ENCODE measurements at regions not wholly inside any gene's neighbourhood (a gene's known extent, or its start where the extent isn't known, plus 50 kb on each side); places are given as distances from the start of the nearest gene placed in this dataset.

DNA sequence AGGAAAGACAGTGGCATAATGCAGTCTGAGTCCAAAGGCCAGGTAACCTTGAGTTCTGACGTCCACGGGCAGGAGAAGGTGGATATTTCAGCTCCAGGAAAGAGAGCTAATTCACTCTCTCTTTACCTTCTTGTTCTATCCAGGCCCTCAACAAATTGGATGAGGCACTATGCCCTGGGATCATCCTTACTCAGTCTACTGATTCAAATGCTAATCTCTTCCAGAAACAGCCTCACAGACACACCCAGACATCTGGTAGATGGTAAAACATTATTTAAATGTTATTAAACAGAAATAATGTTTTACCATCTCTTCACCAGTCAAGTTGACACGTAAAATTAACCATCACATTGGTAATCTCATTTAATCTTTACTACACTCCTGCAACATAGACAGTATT, 73.0 kb downstream of the RBM11 start:
- Histone ChIP-seq H3K4me2 (ENCODE audit: insufficient read depth, insufficient read length, low read length) (no peak overlapping the region), H3K9ac (ENCODE audit: extremely low read depth, insufficient read length, low read length) (no peak overlapping the region), H3K79me2 (ENCODE audit: insufficient read depth, low read length) (no peaks in the 10 kb centered on the region), H2BK5ac (ENCODE audit: insufficient read length, low read length) (no peak overlapping the region), H4K91ac (ENCODE audit: insufficient read length, low read depth, low read length) (no peak overlapping the region), H2BK120ac (ENCODE audit: low read depth, low read length, poor library complexity, severe bottlenecking) (no peak overlapping the region), H3K9me3 (ENCODE audit: control insufficient read depth, low read depth, low read length) (no peaks in the 10 kb centered on the region), H2BK15ac (ENCODE audit: low read depth, low read length) (no peak overlapping the region), H2BK20ac (ENCODE audit: low read depth, low read length, poor library complexity, severe bottlenecking) (no peak overlapping the region), H2BK12ac (ENCODE audit: insufficient read length, low read depth, low read length) (no peak overlapping the region), H4K5ac (ENCODE audit: insufficient read length, low read depth, low read length) (no peak overlapping the region), H3K4ac (ENCODE audit: low read depth, low read length) (no peak overlapping the region), H3K23ac (ENCODE audit: insufficient read length, low read depth, low read length) (no peak overlapping the region), H4K20me1 (ENCODE audit: control insufficient read depth, insufficient read depth, insufficient read length) (no peaks in the 10 kb centered on the region), H2AK5ac (ENCODE audit: insufficient read length, low read length) (no peak overlapping the region), H3K18ac (ENCODE audit: insufficient read length, low read depth, low read length) (no peak overlapping the region), H3K23me2 (ENCODE audit: insufficient read length, low read depth, low read length, poor library complexity, severe bottlenecking) (no peaks in the 10 kb centered on the region), H3K4me1 (ENCODE audit: insufficient read depth, low read length) (no peaks in the 10 kb centered on the region), H3K27me3 (ENCODE audit: insufficient read depth, low read length) (no peaks in the 10 kb centered on the region), H3K56ac (ENCODE audit: insufficient read length, low read depth, low read length) (no peak overlapping the region), H3T11ph (ENCODE audit: low read length) (no peak overlapping the region), H3K14ac (ENCODE audit: insufficient read depth, low read length) (no peak overlapping the region), H4K8ac (replicated peaks; ENCODE audit: insufficient read length, low read depth, low read length) (no peak overlapping the region), H2AFZ (ENCODE audit: low read length) (no peak overlapping the region), H3K27ac (ENCODE audit: insufficient read length, low read depth, low read length) (no peak overlapping the region), H3K79me1 (ENCODE audit: insufficient read depth, low read depth, low read length, poor library complexity, severe bottlenecking) (no peaks in the 10 kb centered on the region)
- Mint-ChIP-seq H3K4me1 (peaks cover 0 to 17% of the 10 kb centered on the region in 2 experiments; a peak in 2 of 4 replicates), H3K9me3 (peaks cover 3 to 4% of the 10 kb centered on the region in 2 experiments; a peak in 4 of 5 replicates), H3K27me3 (ENCODE audit: low read depth) (no peaks in the 10 kb centered on the region), H3K27ac (no peak overlapping the region), H3K4me3 (no peak overlapping the region), H3K36me3 (ENCODE audit: insufficient read depth in 1 of 3, low read depth in 3 of 3) (no peaks in the 10 kb centered on the region)
- TF ChIP-seq, protein P1, sequence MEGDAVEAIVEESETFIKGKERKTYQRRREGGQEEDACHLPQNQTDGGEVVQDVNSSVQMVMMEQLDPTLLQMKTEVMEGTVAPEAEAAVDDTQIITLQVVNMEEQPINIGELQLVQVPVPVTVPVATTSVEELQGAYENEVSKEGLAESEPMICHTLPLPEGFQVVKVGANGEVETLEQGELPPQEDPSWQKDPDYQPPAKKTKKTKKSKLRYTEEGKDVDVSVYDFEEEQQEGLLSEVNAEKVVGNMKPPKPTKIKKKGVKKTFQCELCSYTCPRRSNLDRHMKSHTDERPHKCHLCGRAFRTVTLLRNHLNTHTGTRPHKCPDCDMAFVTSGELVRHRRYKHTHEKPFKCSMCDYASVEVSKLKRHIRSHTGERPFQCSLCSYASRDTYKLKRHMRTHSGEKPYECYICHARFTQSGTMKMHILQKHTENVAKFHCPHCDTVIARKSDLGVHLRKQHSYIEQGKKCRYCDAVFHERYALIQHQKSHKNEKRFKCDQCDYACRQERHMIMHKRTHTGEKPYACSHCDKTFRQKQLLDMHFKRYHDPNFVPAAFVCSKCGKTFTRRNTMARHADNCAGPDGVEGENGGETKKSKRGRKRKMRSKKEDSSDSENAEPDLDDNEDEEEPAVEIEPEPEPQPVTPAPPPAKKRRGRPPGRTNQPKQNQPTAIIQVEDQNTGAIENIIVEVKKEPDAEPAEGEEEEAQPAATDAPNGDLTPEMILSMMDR (conservative IDR thresholded peaks at IDR 0.05) = no peak
- DNase-seq = no peak
- no CpG with 5 or more reads among the region's 3 CpGs for WGBS (ENCODE audit: extremely low coverage, insufficient read length, low lambda C conversion rate)

All from H9 (cell line).